DOHH2 (cell line): ENCODE measurements at regions not wholly inside any gene's neighbourhood (a gene's known extent, or its start where the extent isn't known, plus 50 kb on each side); places are given as distances from the start of the nearest gene placed in this dataset.

Experiments
- H3F3A ChIP-seq: fragments of 200-600 bp; sonication (generic), shearing (Covaris generic); 2 replicates; pipeline ENCODE4 v1.6.0; 2016; ENCODE audit warnings: antibody characterized with exemption, mild to moderate bottlenecking; ENCODE audit not compliant: control insufficient read depth, insufficient read depth
- H3K27ac ChIP-seq: fragments of 200-600 bp; sonication (generic); 2 replicates; pipeline ENCODE4 v1.5.1; 2014; ENCODE audit warnings: low read depth, mild to moderate bottlenecking, low read length, moderate library complexity
- H3K27me3 ChIP-seq: fragments of 200-600 bp; sonication (generic); 2 replicates; pipeline ENCODE4 v1.6.1; 2014; ENCODE audit warnings: mild to moderate bottlenecking, low read length, mixed read lengths; ENCODE audit not compliant: control insufficient read depth
- H3K36me3 ChIP-seq: fragments of 200-600 bp; sonication (generic); 2 replicates; pipeline ENCODE4 v1.6.1; 2014; ENCODE audit warnings: mild to moderate bottlenecking, low read length, moderate library complexity, mixed read lengths; ENCODE audit not compliant: control insufficient read depth
- H3K4me1 ChIP-seq: fragments of 200-600 bp; sonication (generic); 2 replicates; pipeline ENCODE4 v1.6.1; 2014; ENCODE audit warnings: mild to moderate bottlenecking, low read length, mixed read lengths; ENCODE audit not compliant: control insufficient read depth
- H3K4me2 ChIP-seq: fragments of 200-600 bp; sonication (generic); 2 replicates; pipeline ENCODE4 v1.6.0; 2014; ENCODE audit warnings: mild to moderate bottlenecking, low read length, moderate library complexity
- H3K4me3 ChIP-seq: fragments of 200-600 bp; sonication (generic); 2 replicates; pipeline ENCODE4 v1.5.1; 2014; ENCODE audit warnings: mild to moderate bottlenecking, low read length, mixed read lengths
- H3K79me2 ChIP-seq: fragments of 200-600 bp; sonication (generic); 2 replicates; pipeline ENCODE4 v1.6.1; 2014; ENCODE audit warnings: mild to moderate bottlenecking, low read length, mixed read lengths; ENCODE audit not compliant: control insufficient read depth
- H3K9me2 ChIP-seq: fragments of 200-600 bp; sonication (generic); replicated peaks from 2 replicates; pipeline ENCODE4 v1.6.1; 2014; ENCODE audit warnings: mild to moderate bottlenecking, low read length, mixed read lengths; ENCODE audit not compliant: control insufficient read depth
- H3K9me3 ChIP-seq: fragments of 200-600 bp; sonication (generic); 2 replicates; pipeline ENCODE4 v1.6.1; 2014; ENCODE audit warnings: antibody characterized with exemption, low read length, mixed read lengths; ENCODE audit not compliant: control insufficient read depth, insufficient read depth
- H4K20me1 ChIP-seq: fragments of 200-600 bp; sonication (generic); 2 replicates; pipeline ENCODE4 v1.6.0; 2014; ENCODE audit warnings: low read depth, mild to moderate bottlenecking, antibody characterized with exemption, low read length, moderate library complexity; ENCODE audit not compliant: control insufficient read depth, insufficient read depth
- EZH2phosphoT487 ChIP-seq: fragments of 200-600 bp; sonication (generic); IDR thresholded peaks from 2 replicates; pipeline ENCODE4 v1.6.1; 2017; ENCODE audit warnings: borderline replicate concordance, mild to moderate bottlenecking, antibody characterized with exemption, low read length, moderate library complexity, mixed read lengths
- TF ChIP-seq, protein P1 (sequence below): fragments of 200-600 bp; sonication (generic); IDR thresholded peaks from one replicate; pipeline ENCODE4 v1.5.1; 2014; ENCODE audit warnings: antibody characterized with exemption, mild to moderate bottlenecking, low read depth, low read length; ENCODE audit not compliant: poor library complexity, severe bottlenecking

- Histone ChIP-seq H4K20me1 (no peaks in the 10 kb centered on the region), H3K4me2 (no peak overlapping the region), H3K4me1 (no peaks in the 10 kb centered on the region), H3K36me3 (no peaks in the 10 kb centered on the region), H3K9me3 (no peaks in the 10 kb centered on the region), H3K4me3 (no peak overlapping the region), H3K79me2 (no peaks in the 10 kb centered on the region), H3F3A (no peaks in the 10 kb centered on the region), H3K9me2 (no peaks in the 10 kb centered on the region), H3K27me3 (no peaks in the 10 kb centered on the region), H3K27ac (no peak overlapping the region)
- TF ChIP-seq EZH2phosphoT487, result no peak
- TF ChIP-seq, protein P1, sequence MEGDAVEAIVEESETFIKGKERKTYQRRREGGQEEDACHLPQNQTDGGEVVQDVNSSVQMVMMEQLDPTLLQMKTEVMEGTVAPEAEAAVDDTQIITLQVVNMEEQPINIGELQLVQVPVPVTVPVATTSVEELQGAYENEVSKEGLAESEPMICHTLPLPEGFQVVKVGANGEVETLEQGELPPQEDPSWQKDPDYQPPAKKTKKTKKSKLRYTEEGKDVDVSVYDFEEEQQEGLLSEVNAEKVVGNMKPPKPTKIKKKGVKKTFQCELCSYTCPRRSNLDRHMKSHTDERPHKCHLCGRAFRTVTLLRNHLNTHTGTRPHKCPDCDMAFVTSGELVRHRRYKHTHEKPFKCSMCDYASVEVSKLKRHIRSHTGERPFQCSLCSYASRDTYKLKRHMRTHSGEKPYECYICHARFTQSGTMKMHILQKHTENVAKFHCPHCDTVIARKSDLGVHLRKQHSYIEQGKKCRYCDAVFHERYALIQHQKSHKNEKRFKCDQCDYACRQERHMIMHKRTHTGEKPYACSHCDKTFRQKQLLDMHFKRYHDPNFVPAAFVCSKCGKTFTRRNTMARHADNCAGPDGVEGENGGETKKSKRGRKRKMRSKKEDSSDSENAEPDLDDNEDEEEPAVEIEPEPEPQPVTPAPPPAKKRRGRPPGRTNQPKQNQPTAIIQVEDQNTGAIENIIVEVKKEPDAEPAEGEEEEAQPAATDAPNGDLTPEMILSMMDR, result no peak
Measured at GRCh38 chr2:5869936-5870335, 177.8 kb downstream of the SOX11 start.

GRCh38 chr2:5877360-5877759 is 185.2 kb downstream of the SOX11 start:
- no peak overlapping the region for H3K4me3 ChIP-seq
- H3K4me2 ChIP-seq, result no peak overlapping the region
- TF ChIP-seq EZH2phosphoT487, result no peak
- TF ChIP-seq, protein P1, result no peak
- no peaks in the 10 kb centered on the region for H3K79me2 ChIP-seq
- no peak overlapping the region for H3K27ac ChIP-seq
- H3K9me2 ChIP-seq, result no peaks in the 10 kb centered on the region
- H3K27me3 ChIP-seq, result no peaks in the 10 kb centered on the region
- no peaks in the 10 kb centered on the region for H3K4me1 ChIP-seq
- H3K9me3 ChIP-seq, result no peaks in the 10 kb centered on the region
- no peaks in the 10 kb centered on the region for H3K36me3 ChIP-seq
- no peaks in the 10 kb centered on the region for H3F3A ChIP-seq
- H4K20me1 ChIP-seq, result no peaks in the 10 kb centered on the region

DNA sequence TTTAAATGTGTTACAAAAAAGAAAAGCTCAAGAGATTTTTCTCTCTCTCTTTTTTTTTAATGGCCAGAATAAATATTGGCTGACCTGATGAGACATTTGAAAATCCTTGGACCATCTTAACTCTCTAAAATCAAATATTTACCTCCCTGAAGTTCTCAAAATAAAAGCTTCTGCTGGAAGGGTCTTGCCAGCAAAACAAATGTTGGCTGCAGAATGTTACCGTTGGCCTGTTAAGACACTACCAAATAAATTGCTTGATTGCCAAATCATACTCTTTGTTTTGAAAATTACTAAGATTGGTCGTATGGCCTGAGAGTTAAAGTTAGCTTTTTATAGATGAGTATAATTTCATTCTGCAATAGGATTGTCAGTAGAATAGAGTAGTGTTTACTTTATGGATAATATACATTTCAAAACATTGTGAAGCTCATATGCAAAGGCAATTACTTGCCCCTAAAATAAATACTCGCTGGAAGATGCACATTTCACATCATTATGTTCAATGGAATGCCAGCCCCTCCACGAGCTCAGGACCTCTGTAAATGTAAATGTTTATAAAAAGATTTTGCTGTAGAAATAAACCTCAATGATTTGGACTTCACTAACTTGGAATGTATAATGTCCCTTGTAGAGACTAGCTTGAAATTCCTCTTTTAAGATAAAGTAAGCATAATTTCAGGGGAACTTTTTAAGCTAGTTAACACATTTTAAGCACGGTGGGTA is 193.4 kb downstream of the SOX11 start:
- Histone ChIP-seq H3K9me3 (peaks cover 3% of the 10 kb centered on the region; the same call in 1 of the 2 replicates), H3K79me2 (no peaks in the 10 kb centered on the region), H3K27me3 (no peaks in the 10 kb centered on the region), H3F3A (no peaks in the 10 kb centered on the region), H4K20me1 (no peaks in the 10 kb centered on the region), H3K9me2 (no peaks in the 10 kb centered on the region), H3K4me2 (no peak overlapping the region), H3K4me1 (no peaks in the 10 kb centered on the region), H3K36me3 (no peaks in the 10 kb centered on the region), H3K27ac (no peak overlapping the region), H3K4me3 (no peak overlapping the region)
- no peak for TF ChIP-seq EZH2phosphoT487
- TF ChIP-seq, protein P1, result no peak
